HG03097 (cell line): ENCODE measurements at regions not wholly inside any gene's neighbourhood (a gene's known extent, or its start where the extent isn't known, plus 50 kb on each side); places are given as distances from the start of the nearest gene placed in this dataset.

Experiments
- ATAC-seq: cut with Tn5 transposase; IDR thresholded peaks from one replicate; pipeline ENCODE4 v1.9.1; 2021; ENCODE audit not compliant: unreplicated experiment, low FRiP score

DNA sequence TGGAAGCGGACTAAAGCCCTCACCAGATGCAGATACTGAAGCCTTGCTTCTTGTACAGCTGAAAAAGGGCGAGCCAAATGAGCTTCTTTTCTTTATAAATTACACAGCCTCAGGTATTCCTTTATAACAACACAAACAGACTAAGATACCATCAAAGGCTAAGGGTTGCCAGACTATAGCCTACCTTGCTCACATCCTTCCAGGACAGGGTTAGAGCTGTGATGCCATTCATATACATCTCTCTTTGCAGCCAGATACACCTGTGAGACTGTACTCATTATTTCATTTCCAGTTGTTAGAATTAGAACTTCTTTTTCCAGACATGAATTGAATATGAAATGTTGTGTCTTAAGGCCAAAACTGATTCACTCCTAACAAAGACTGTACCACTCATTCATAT is 262.8 kb upstream of the NR2F2 start:
- ATAC-seq = no peak

DNA sequence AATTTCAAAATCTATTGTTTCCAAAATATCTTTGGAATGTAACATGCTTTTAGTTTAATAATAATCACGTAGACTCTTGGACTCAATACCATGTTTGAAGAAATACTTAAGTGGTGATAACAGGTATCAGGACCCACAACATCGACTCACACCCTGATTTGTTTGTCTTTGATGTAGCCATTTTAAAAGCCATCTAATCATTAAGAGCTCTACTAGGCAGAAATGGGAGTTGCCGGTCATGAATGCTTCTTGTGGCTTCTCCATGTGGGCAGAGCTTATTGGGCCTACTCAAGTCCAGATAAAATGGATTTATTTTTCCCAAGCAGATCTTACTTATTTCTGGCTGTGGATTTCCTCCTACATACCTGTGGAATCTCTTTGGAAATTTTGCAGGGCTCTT is 261.6 kb upstream of the NR2F2 start:
- ATAC-seq = no peak

DNA sequence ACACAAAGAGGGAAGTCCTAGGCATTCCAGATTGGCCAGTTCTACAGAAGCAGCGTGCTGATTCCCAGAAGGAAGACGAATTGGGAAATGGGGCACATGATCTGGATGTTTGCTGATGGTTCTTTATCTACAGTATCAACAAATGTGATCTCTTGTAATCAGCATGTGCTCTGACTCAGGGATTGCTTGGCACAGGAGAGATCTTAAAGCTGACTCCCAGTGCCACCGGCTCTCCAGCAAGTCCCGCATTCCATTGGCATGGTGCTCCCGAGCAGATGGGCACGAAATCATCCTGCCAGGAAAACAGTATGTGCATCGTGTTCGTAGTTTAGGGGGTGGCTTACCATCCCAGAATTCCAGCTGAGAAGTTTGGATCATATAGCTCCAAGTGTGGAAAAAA is 259.9 kb upstream of the NR2F2 start:
- no peak for ATAC-seq

GRCh38 chr15:96072821-96073220 is 257.7 kb upstream of the NR2F2 start:
- ATAC-seq = no peak

- ATAC-seq = no peak
Measured at GRCh38 chr15:96073908-96074307, 256.6 kb upstream of the NR2F2 start.

DNA sequence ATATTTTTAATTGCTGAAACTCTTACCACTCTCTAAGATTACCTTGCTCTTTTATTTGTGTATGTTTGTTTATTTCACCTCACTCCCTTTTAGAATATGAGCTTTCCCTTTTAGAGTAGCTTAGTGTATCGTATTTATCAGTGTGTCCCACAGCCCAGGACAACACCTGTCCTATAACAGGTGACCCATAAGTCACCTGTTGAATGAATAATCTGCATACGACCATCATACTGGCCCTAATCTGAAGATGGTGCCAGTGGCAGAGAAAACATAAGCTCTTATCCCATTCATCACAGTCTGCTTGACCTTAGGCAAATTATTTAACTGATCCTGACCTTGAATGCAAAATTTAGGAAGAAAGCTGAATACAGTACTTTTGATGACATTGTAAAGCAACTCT is 254.6 kb upstream of the NR2F2 start:
- no peak for ATAC-seq

DNA sequence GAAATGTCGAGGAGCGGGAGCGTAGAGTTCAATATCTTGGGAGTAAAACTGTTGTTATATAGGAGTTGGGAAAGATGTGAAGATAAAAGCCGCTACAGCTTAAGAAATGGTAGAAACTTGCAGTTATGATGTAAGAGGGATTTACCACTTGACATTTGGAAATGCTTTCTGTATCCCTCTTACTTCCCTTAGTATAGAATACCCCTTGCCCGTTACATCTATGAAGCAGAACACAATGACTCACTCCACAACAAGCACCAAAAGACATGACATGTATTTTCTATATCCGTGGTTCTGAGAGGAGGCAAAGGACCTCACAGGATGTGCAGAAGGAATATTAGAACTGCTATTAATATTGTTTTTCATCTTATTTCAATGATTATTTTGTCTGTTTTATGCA is 254.2 kb upstream of the NR2F2 start:
- no peak for ATAC-seq

DNA sequence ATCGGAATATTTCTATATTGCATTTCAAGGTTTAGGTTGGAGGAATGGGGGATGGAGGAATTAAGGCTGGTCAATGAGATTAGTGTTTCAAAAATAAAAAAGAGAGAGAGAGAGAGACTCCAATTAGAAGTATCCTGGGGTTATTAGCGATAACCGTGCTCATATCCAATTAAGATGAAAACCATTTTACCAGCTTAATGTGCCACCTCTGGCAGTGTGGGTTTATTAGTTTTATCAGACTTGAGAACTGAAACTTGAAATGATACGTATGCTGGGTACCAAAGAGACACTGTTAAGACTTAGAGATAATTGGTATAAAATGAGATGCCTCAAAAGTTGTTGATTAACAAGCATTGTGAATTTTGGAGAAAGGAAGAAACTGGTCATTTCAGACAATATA is 251.5 kb upstream of the NR2F2 start:
- ATAC-seq = no peak

- no peak for ATAC-seq
Measured at GRCh38 chr15:96079882-96080281, 250.6 kb upstream of the NR2F2 start.

GRCh38 chr15:96086164-96086563 is 244.3 kb upstream of the NR2F2 start:
- no peak for ATAC-seq

DNA sequence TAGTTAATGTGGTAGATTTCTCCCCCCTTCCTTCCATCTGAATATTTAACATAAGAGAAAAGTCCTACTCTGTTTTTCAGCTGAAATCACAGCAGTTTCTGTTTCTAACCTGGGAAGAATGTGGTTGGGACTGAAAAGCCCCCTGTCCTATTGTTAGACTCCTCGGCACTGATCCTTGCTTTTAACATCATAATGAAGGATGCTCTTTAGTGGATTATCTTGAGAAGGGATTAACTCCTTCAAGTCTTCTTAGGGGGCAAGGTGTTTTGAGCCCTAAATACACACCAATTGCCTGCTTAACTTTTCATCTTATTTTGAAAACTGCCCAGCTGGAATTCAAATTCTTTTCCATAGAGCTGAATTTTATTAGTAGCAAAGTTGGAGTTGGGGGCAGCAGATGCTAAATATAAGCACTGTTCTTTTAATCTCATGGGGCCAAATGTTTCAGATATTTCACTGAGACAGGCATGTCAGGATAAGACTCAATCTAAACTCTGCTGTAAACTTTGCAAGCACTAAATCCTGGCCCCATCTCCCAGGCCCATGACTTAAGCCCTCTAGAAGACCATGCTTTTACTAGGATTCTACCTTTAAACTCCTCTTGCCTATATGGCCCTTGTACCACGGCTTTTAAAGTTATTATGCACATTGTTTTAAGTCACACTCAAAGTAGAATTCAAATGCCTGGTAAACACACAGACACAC is 243.2 kb upstream of the NR2F2 start:
- ATAC-seq = no peak

DNA sequence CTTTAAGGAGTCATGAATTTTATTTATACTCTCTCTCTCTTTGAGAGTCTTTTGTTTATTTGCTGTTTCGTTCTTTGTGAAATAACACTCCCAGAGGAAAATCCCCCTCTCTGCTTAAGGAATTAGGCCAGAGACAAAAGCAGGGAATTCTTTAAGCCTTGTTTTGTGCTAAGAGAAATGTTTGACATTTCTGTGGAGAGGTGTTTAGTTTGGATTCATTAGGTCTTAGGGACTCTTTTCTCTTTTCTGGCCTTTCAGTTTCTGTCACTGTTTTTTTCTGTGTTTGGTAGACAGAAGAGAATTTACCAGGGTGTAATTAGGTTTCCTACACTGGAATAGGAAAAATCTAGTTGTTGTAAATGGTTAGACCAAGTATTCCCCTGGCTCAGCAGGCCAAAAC is 241.8 kb upstream of the NR2F2 start:
- no peak for ATAC-seq

GRCh38 chr15:96089405-96090058 is 241.0 kb upstream of the NR2F2 start:
- no peak for ATAC-seq

GRCh38 chr15:96092186-96092585 is 238.3 kb upstream of the NR2F2 start:
- no peak for ATAC-seq

GRCh38 chr15:96093063-96093462 is 237.4 kb upstream of the NR2F2 start:
- ATAC-seq = no peak

DNA sequence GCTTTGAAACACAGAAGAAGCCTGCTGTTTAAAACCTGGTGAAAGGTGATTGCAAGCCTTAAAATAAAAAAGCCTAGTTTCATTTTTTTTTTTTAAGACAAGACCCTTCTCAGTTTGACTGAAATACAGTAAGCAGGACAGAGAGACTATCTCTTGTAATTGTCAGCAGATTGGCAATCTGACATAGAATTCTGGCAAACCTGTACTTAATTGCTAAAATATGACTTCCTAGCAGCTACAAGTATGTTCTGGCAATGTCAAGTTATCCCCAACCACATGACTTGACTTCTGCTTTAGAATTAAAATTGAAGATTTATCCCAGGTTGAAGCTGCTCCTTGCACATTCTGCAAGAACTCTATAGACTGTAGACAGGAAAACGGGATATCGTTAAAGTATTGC is 232.8 kb upstream of the NR2F2 start:
- ATAC-seq = no peak

- no peak for ATAC-seq
Measured at GRCh38 chr15:96102631-96103030, 227.9 kb upstream of the NR2F2 start.

- no peak for ATAC-seq
Measured at GRCh38 chr15:96106181-96106580, 224.3 kb upstream of the NR2F2 start.

GRCh38 chr15:96106628-96107027 is 223.9 kb upstream of the NR2F2 start:
- ATAC-seq = no peak

GRCh38 chr15:96107916-96108315 is 222.6 kb upstream of the NR2F2 start:
- no peak for ATAC-seq

GRCh38 chr15:96108405-96108804 is 222.1 kb upstream of the NR2F2 start:
- no peak for ATAC-seq

DNA sequence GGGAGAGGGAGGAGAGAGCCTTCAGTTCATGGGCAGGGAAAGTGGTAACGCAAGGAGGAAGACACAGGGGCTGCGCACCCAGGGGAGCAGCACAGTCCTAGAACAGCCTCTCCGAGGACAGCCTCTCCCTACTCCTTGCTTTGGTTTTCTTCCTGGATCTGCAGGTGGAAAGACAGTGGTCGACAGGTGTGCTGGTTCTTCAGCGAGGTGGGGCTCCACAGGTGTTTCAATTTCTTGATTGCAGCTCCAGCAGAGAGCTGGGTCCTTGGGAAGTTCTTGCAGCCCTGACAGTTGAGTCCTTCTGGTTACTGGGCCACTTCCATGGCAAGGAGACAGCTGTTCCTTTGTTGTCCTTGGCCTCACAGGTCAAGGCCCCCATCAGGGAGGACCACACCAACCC is 220.7 kb upstream of the NR2F2 start:
- ATAC-seq = no peak

DNA sequence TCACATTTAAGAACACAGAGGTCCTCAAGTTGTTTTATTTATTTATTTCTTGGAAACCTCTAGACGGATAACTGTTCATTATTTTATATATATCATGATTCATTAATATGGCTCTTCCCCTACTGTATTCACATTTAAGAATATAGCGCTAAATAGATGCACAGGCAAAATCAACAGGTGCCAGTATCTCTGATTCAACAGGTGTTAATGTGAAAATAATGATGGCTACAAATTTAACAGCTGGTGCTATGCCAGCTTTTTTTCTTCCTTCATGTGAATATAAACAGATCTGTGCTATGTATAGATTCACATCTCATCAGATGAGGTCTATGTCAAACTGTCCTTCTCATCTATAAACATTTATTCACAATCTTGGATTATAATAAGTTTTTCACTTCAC is 218.5 kb upstream of the NR2F2 start:
- ATAC-seq = no peak
